ENCODE measurements at regions not wholly inside any gene's neighbourhood (a gene's known extent, or its start where the extent isn't known, plus 50 kb on each side); places are given as distances from the start of the nearest gene placed in this dataset.

- Histone ChIP-seq H3K79me2 (ENCODE audit: low read length) (no peaks in the 10 kb centered on the region), H3K36me3 (ENCODE audit: insufficient read depth, low read length) (no peaks in the 10 kb centered on the region), H3K9me3 (ENCODE audit: low read length) (no peaks in the 10 kb centered on the region), H3K27ac (ENCODE audit: low read length) (no peak overlapping the region), H3K4me3 (ENCODE audit: low read length) (no peak overlapping the region), H4K20me1 (ENCODE audit: insufficient read depth, low read depth, low read length) (no peaks in the 10 kb centered on the region), H3K4me2 (ENCODE audit: low read depth, low read length, poor library complexity, severe bottlenecking) (no peak overlapping the region), H3K9me2 (replicated peaks; ENCODE audit: insufficient read depth, low read length) (no peaks in the 10 kb centered on the region), H2AFZ (ENCODE audit: low read length) (no peak overlapping the region), H3K9ac (ENCODE audit: low read length) (no peak overlapping the region), H3K27me3 (ENCODE audit: low read length) (no peaks in the 10 kb centered on the region), H3K4me1 (ENCODE audit: low read length) (no peaks in the 10 kb centered on the region)
- DNase-seq: no peak
Measured at GRCh38 chrX:40422021-40422420, 158.7 kb upstream of the ATP6AP2 start.

GRCh38 chrX:40420899-40421729, 159.7 kb upstream of the ATP6AP2 start:
- no peaks in the 10 kb centered on the region for H3K36me3 ChIP-seq (ENCODE audit: insufficient read depth, low read length)
- no peak overlapping the region for H3K4me3 ChIP-seq (ENCODE audit: low read length)
- H3K9ac ChIP-seq (ENCODE audit: low read length): no peak overlapping the region
- H3K27ac ChIP-seq (ENCODE audit: low read length): no peak overlapping the region
- no peaks in the 10 kb centered on the region for H4K20me1 ChIP-seq (ENCODE audit: insufficient read depth, low read depth, low read length)
- no peaks in the 10 kb centered on the region for H3K9me3 ChIP-seq (ENCODE audit: low read length)
- H3K4me2 ChIP-seq (ENCODE audit: low read depth, low read length, poor library complexity, severe bottlenecking): no peak overlapping the region
- H3K4me1 ChIP-seq (ENCODE audit: low read length): no peaks in the 10 kb centered on the region
- no peaks in the 10 kb centered on the region for H3K79me2 ChIP-seq (ENCODE audit: low read length)
- H3K9me2 ChIP-seq (replicated peaks; ENCODE audit: insufficient read depth, low read length): no peaks in the 10 kb centered on the region
- no peaks in the 10 kb centered on the region for H3K27me3 ChIP-seq (ENCODE audit: low read length)
- H2AFZ ChIP-seq (ENCODE audit: low read length): no peak overlapping the region
- no peak for DNase-seq

GRCh38 chrX:40418813-40419195, 162.0 kb upstream of the ATP6AP2 start:
- DNase-seq: no peak
- Histone ChIP-seq H3K4me2 (ENCODE audit: low read depth, low read length, poor library complexity, severe bottlenecking) (no peak overlapping the region), H3K9ac (ENCODE audit: low read length) (no peak overlapping the region), H3K27ac (ENCODE audit: low read length) (no peak overlapping the region), H2AFZ (ENCODE audit: low read length) (no peak overlapping the region), H4K20me1 (ENCODE audit: insufficient read depth, low read depth, low read length) (no peaks in the 10 kb centered on the region), H3K9me2 (replicated peaks; ENCODE audit: insufficient read depth, low read length) (no peaks in the 10 kb centered on the region), H3K36me3 (ENCODE audit: insufficient read depth, low read length) (no peaks in the 10 kb centered on the region), H3K9me3 (ENCODE audit: low read length) (no peaks in the 10 kb centered on the region), H3K4me3 (ENCODE audit: low read length) (no peak overlapping the region), H3K27me3 (ENCODE audit: low read length) (no peaks in the 10 kb centered on the region), H3K79me2 (ENCODE audit: low read length) (no peaks in the 10 kb centered on the region), H3K4me1 (ENCODE audit: low read length) (no peaks in the 10 kb centered on the region)

GRCh38 chrX:40418146-40418812, 162.5 kb upstream of the ATP6AP2 start:
- no peak overlapping the region for H3K27ac ChIP-seq (ENCODE audit: low read length)
- H3K9me2 ChIP-seq (replicated peaks; ENCODE audit: insufficient read depth, low read length): no peaks in the 10 kb centered on the region
- H3K4me2 ChIP-seq (ENCODE audit: low read depth, low read length, poor library complexity, severe bottlenecking): no peak overlapping the region
- no peaks in the 10 kb centered on the region for H3K79me2 ChIP-seq (ENCODE audit: low read length)
- H4K20me1 ChIP-seq (ENCODE audit: insufficient read depth, low read depth, low read length): no peaks in the 10 kb centered on the region
- no peaks in the 10 kb centered on the region for H3K9me3 ChIP-seq (ENCODE audit: low read length)
- H3K4me1 ChIP-seq (ENCODE audit: low read length): no peaks in the 10 kb centered on the region
- H3K27me3 ChIP-seq (ENCODE audit: low read length): no peaks in the 10 kb centered on the region
- no peak overlapping the region for H3K9ac ChIP-seq (ENCODE audit: low read length)
- H3K36me3 ChIP-seq (ENCODE audit: insufficient read depth, low read length): no peaks in the 10 kb centered on the region
- H2AFZ ChIP-seq (ENCODE audit: low read length): no peak overlapping the region
- DNase-seq: no peak
- H3K4me3 ChIP-seq (ENCODE audit: low read length): no peak overlapping the region

- no peak overlapping the region for H3K9ac ChIP-seq (ENCODE audit: low read length)
- DNase-seq: no peak
- no peak overlapping the region for H3K27ac ChIP-seq (ENCODE audit: low read length)
Measured at GRCh38 chrX:40415675-40416074, 165.1 kb upstream of the ATP6AP2 start.

GRCh38 chrX:40414335-40414734, 166.4 kb upstream of the ATP6AP2 start:
- Histone ChIP-seq H4K20me1 (ENCODE audit: insufficient read depth, low read depth, low read length) (no peaks in the 10 kb centered on the region), H3K27ac (ENCODE audit: low read length) (no peak overlapping the region), H3K9ac (ENCODE audit: low read length) (no peak overlapping the region), H3K9me2 (replicated peaks; ENCODE audit: insufficient read depth, low read length) (no peaks in the 10 kb centered on the region), H3K4me1 (ENCODE audit: low read length) (no peaks in the 10 kb centered on the region), H3K4me3 (ENCODE audit: low read length) (no peak overlapping the region), H3K4me2 (ENCODE audit: low read depth, low read length, poor library complexity, severe bottlenecking) (no peak overlapping the region), H3K9me3 (ENCODE audit: low read length) (no peaks in the 10 kb centered on the region), H3K79me2 (ENCODE audit: low read length) (no peaks in the 10 kb centered on the region), H2AFZ (ENCODE audit: low read length) (no peak overlapping the region), H3K36me3 (ENCODE audit: insufficient read depth, low read length) (no peaks in the 10 kb centered on the region), H3K27me3 (ENCODE audit: low read length) (no peaks in the 10 kb centered on the region)
- DNase-seq: no peak

More at GRCh38 chrX:40415675-40416074, 165.1 kb upstream of the ATP6AP2 start:
- no peak overlapping the region for H3K4me2 ChIP-seq (ENCODE audit: low read depth, low read length, poor library complexity, severe bottlenecking)
- H3K36me3 ChIP-seq (ENCODE audit: insufficient read depth, low read length): no peaks in the 10 kb centered on the region
- H3K79me2 ChIP-seq (ENCODE audit: low read length): no peaks in the 10 kb centered on the region
- no peaks in the 10 kb centered on the region for H4K20me1 ChIP-seq (ENCODE audit: insufficient read depth, low read depth, low read length)
- no peak overlapping the region for H3K4me3 ChIP-seq (ENCODE audit: low read length)
- no peak overlapping the region for H2AFZ ChIP-seq (ENCODE audit: low read length)
- no peaks in the 10 kb centered on the region for H3K27me3 ChIP-seq (ENCODE audit: low read length)
- H3K9me2 ChIP-seq (replicated peaks; ENCODE audit: insufficient read depth, low read length): no peaks in the 10 kb centered on the region
- H3K9me3 ChIP-seq (ENCODE audit: low read length): no peaks in the 10 kb centered on the region
- H3K4me1 ChIP-seq (ENCODE audit: low read length): no peaks in the 10 kb centered on the region

GRCh38 chrX:40411340-40412111, 169.2 kb upstream of the ATP6AP2 start:
- Histone ChIP-seq H3K27me3 (ENCODE audit: low read length) (no peaks in the 10 kb centered on the region), H3K4me3 (ENCODE audit: low read length) (no peak overlapping the region), H3K36me3 (ENCODE audit: insufficient read depth, low read length) (no peaks in the 10 kb centered on the region), H3K9me2 (replicated peaks; ENCODE audit: insufficient read depth, low read length) (no peaks in the 10 kb centered on the region), H3K79me2 (ENCODE audit: low read length) (no peaks in the 10 kb centered on the region), H3K9me3 (ENCODE audit: low read length) (no peaks in the 10 kb centered on the region), H4K20me1 (ENCODE audit: insufficient read depth, low read depth, low read length) (no peaks in the 10 kb centered on the region), H2AFZ (ENCODE audit: low read length) (no peak overlapping the region), H3K27ac (ENCODE audit: low read length) (no peak overlapping the region), H3K9ac (ENCODE audit: low read length) (no peak overlapping the region), H3K4me1 (ENCODE audit: low read length) (peaks cover 4% of the 10 kb centered on the region), H3K4me2 (ENCODE audit: low read depth, low read length, poor library complexity, severe bottlenecking) (no peak overlapping the region)
- peak; percentile 77 for DNase-seq

- Histone ChIP-seq H3K9me2 (replicated peaks; ENCODE audit: insufficient read depth, low read length) (no peaks in the 10 kb centered on the region), H3K9me3 (ENCODE audit: low read length) (no peaks in the 10 kb centered on the region), H2AFZ (ENCODE audit: low read length) (no peak overlapping the region), H3K27ac (ENCODE audit: low read length) (no peak overlapping the region), H3K27me3 (ENCODE audit: low read length) (no peaks in the 10 kb centered on the region), H3K4me2 (ENCODE audit: low read depth, low read length, poor library complexity, severe bottlenecking) (no peak overlapping the region), H3K4me1 (ENCODE audit: low read length) (peaks cover 9% of the 10 kb centered on the region), H4K20me1 (ENCODE audit: insufficient read depth, low read depth, low read length) (no peaks in the 10 kb centered on the region), H3K4me3 (ENCODE audit: low read length) (no peak overlapping the region), H3K79me2 (ENCODE audit: low read length) (no peaks in the 10 kb centered on the region), H3K9ac (ENCODE audit: low read length) (no peak overlapping the region), H3K36me3 (ENCODE audit: insufficient read depth, low read length) (no peaks in the 10 kb centered on the region)
- DNase-seq: no peak
Measured at GRCh38 chrX:40410859-40411258, 169.9 kb upstream of the ATP6AP2 start.

All from Karpas-422 (cell line).